HG03460 (cell line): ENCODE measurements at regions not wholly inside any gene's neighbourhood (a gene's known extent, or its start where the extent isn't known, plus 50 kb on each side); places are given as distances from the start of the nearest gene placed in this dataset.

ENCODE experiments used
- ATAC-seq: cut with Tn5 transposase; IDR thresholded peaks from one replicate; pipeline ENCODE4 v1.9.1; 2021; ENCODE audit not compliant: unreplicated experiment

DNA sequence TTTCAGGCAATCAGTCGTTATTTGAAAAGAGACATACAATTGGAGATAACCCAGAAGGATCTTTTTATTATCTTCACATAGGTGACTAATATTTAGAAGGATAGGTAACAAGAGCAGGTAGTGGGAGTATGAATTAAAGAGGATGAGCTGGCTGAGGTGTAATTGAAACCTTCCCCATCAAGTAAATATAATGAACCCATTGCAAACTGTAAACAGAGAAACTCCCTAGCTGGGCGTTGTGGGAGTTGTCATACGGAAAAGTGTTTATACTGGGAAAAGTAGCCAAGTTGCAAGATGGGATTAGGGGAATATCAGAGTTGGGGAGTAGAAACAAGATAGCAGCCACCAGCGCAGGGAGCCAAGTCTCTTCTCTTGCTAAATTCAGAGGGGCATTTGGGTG is 448.4 kb downstream of the COG6 start:
- ATAC-seq, result no peak

GRCh38 chr13:40105231-40105630 is 449.8 kb downstream of the COG6 start:
- no peak for ATAC-seq

- ATAC-seq, result no peak
These were observed 453.9 kb downstream of the COG6 start for GRCh38 chr13:40109351-40109844.

DNA sequence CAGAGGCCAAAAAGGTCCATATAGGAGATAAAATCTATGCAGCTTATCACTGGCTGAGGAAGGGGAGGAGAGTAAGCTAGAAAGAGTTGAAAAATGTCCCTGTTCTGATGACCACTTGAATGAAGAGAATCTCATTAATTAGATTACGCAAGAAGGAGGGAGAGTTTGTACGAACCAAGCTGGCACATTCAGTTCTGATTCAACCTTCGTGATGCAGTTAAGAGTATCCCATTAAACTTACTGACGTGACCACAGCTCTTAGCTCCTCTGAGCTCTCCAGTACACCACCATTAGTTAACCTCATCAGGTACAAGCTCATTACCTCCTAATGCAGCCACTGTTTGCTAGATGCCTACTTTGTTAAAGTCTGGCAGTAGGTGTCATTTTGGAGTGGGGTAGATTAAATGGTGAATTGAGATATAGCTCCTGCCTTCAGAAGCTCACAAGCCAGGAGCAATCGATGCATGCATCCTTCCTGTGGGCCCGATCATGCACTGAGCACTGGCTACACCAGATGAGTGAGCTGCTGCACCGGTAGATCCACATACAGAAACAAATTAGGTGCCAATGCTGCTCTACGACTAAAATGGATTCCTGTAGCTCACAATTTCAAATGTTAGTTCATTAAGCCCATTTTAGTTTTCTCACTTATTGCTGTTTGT is 458.3 kb downstream of the COG6 start:
- ATAC-seq, result no peak

- ATAC-seq, result no peak
These were observed 458.9 kb downstream of the COG6 start for GRCh38 chr13:40114305-40114896.

- no peak for ATAC-seq
These were observed 460.0 kb downstream of the COG6 start for GRCh38 chr13:40115426-40115825.

DNA sequence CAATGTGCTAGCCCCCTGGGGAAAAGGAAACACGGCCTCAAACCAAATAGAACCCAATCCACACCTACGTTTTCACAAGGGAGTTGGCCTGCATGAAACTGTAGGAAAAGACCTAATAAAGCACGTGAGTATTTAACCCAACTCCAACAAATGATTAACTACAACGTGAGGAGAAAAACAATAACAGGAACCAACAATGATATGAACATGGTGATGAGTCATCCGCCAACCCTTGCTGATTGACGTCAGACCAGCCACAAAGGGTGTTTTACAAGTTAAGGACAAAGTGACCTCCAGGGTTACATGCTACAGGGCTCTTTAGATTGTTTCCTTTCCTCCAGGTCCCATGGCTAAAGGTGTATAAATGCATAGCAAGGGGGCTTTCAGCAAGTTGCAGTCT is 460.5 kb downstream of the COG6 start:
- peak; percentile 79 for ATAC-seq

DNA sequence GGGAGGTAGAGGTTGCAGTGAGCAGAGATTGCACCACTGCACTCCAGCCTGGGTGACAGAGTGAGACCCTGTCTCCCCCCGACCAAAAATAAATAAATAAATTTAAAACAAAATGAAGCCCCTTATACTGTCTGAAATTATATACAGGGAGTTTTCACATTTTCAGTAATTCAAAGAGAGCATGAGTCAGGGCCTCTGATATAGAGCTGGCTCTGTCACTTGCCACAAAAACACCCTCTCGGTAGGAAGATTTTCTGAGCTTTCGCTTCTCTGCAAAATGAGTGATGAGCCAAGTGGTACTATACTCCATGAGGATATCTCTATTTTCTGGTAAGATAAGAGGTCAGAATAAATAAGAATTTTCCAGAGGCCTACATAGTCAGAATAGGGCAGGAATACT is 462.9 kb downstream of the COG6 start:
- no peak for ATAC-seq

DNA sequence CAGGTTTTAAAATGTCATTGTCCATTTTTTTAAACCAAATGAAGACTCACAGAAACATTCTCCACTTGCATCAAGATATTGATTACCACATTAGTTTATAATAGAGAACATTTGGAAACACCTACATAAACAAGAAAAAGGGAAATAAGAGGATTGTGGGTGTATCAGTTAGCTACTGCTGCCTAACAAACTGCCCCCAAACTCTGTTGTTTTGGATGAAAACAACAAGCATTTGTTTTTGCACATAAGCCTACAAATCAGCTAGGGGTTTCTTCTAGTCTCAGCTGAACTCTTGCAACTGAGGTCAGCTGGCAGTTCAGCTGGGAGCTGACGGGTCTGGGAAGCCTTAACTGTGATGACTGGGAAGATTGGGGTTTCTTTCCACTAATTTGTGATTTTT is 464.4 kb downstream of the COG6 start:
- no peak for ATAC-seq

- ATAC-seq, result no peak
These were observed 464.8 kb downstream of the COG6 start for GRCh38 chr13:40120288-40120687.

DNA sequence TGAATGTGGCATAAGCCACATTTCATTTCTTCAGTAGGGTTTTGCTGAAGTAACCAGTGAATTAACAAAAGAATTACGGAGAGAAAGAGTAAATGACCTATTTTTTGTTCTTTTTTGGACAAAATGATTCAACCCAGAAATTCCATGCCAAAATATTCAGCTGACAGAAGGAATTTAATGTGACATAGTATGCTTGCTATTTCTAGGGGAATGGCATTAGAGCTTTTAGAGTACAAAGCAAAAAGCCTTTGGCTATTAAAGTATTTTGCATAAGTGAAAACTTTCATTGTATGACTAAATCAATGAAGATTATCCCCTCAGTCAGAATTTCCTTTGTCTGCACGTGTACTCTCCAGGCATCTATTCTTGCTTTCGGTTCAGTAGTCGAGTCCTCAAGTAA is 465.3 kb downstream of the COG6 start:
- no peak for ATAC-seq

DNA sequence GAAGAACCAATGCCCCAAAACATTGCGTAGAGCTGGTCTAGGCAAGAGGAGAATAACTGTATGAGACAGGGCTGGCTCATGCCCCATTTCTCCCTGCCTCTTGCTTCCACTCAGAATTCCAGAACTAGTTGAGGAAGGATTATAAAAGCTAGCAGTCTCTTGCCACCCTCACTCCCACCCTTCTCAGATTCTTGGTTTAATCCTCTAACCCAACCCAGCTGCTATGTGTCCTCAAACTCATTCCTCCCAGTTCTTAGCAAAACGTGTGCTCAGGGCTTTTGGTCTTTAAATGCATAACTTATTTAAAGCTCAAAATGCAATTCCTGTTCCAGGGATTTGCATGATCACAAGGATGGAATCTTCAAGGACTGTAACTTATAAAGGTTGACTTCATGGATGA is 466.3 kb downstream of the COG6 start:
- no peak for ATAC-seq

- no peak for ATAC-seq
These were observed 468.6 kb downstream of the COG6 start for GRCh38 chr13:40123962-40124632.

- ATAC-seq, result no peak
These were observed 469.2 kb downstream of the COG6 start for GRCh38 chr13:40124633-40125015.

GRCh38 chr13:40125336-40125735 is 469.9 kb downstream of the COG6 start:
- ATAC-seq, result no peak

- no peak for ATAC-seq
These were observed 471.0 kb downstream of the COG6 start for GRCh38 chr13:40126306-40127085.

- no peak for ATAC-seq
These were observed 472.0 kb downstream of the COG6 start for GRCh38 chr13:40127476-40127875.

GRCh38 chr13:40127925-40128324 is 472.5 kb downstream of the COG6 start:
- no peak for ATAC-seq

GRCh38 chr13:40129467-40129866 is 474.0 kb downstream of the COG6 start:
- no peak for ATAC-seq

GRCh38 chr13:40130871-40131636 is 475.6 kb downstream of the COG6 start:
- no peak for ATAC-seq

GRCh38 chr13:40132249-40132648 is 476.8 kb downstream of the COG6 start:
- ATAC-seq, result no peak
